ENCODE measurements at regions not wholly inside any gene's neighbourhood (a gene's known extent, or its start where the extent isn't known, plus 50 kb on each side); places are given as distances from the start of the nearest gene placed in this dataset.
"Not testable (repeated sequence)": the region's sequence is repeated elsewhere in the genome, so short reads cannot be mapped to it uniquely, and the experiment has no call there.

DNA sequence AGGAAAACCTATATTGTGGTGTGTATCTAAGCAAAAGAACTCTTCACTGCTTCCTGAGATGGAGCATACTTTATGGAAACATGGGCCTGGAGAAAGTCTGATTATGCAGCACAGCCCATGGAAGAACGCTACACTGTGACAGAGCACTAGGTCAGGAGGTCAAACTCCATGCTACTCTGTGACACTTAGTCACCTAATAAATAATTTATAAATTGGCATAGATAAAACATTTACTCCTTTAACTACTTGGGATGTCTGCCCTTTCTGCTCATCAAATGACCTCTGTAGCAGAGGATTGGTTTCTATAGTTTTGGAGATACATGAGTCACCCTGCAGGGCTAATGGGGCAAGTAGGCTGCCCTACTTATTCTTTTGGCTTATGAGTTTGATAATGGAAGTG, 134.7 kb upstream of the BANK1 start:
- peaks cover 0 to 6% (median 2%) of the 10 kb centered on the region in 3 donors for H3K27me3 Mint-ChIP-seq (ENCODE audit: low read depth in 3 of 3)
- H3K36me3 Mint-ChIP-seq, result no peaks in the 10 kb centered on the region
- no peaks in the 10 kb centered on the region for H3K4me1 Mint-ChIP-seq
- no peaks in the 10 kb centered on the region for H3K9me3 Mint-ChIP-seq
- no peak for DNase-seq
- no peak overlapping the region for H3K27ac Mint-ChIP-seq
- no peak overlapping the region for H3K4me3 Mint-ChIP-seq

DNA sequence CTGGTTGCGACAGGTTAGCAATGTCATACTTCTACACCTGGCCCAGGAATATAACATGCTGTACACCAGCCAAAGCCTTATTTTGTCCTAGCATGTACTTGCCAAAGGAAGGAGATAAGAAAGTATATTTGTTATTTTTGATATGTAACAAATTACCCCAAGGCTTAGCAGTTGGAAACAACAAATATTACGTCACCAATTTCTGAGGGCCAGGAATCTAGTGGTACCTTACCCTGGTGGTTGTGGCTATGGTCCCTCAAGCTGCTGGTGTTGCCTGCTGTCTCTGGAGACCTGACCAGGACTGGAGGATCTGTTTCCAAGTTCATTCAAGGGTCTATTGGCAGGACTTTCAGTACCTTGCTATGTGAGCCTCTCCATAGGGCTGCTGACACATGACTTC, 135.5 kb upstream of the BANK1 start:
- Mint-ChIP-seq H3K9me3 (no peaks in the 10 kb centered on the region), H3K27me3 (ENCODE audit: low read depth in 3 of 3) (peaks cover 0 to 6% (median 2%) of the 10 kb centered on the region in 3 donors), H3K36me3 (no peaks in the 10 kb centered on the region), H3K27ac (no peak overlapping the region), H3K4me1 (no peaks in the 10 kb centered on the region), H3K4me3 (no peak overlapping the region)
- no peak for DNase-seq

DNA sequence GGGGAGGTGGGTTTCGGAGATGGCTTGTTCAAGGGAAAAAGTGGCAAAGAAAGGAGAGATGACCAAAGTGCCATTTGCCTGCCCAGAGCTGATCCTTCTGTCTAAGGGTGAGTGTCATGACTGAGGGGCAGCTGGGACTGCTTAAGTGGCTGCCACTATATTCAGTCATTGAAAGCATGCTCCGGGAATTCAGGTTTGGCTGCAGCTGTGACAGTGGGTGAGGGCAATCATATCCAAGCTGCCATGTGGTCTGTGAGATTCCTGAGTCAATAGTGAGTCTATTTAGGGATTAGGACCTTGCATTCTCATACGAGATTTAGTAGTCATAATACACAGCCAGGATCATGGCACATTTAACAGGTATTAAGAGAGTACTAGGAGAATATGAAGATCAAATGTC, 138.8 kb upstream of the BANK1 start:
- DNase-seq, result no peak
- Mint-ChIP-seq H3K9me3 (no peaks in the 10 kb centered on the region), H3K4me3 (no peak overlapping the region), H3K36me3 (no peaks in the 10 kb centered on the region), H3K27ac (no peak overlapping the region), H3K4me1 (no peaks in the 10 kb centered on the region), H3K27me3 (ENCODE audit: low read depth in 3 of 3) (peaks cover 2 to 6% (median 2%) of the 10 kb centered on the region in 3 donors)

DNA sequence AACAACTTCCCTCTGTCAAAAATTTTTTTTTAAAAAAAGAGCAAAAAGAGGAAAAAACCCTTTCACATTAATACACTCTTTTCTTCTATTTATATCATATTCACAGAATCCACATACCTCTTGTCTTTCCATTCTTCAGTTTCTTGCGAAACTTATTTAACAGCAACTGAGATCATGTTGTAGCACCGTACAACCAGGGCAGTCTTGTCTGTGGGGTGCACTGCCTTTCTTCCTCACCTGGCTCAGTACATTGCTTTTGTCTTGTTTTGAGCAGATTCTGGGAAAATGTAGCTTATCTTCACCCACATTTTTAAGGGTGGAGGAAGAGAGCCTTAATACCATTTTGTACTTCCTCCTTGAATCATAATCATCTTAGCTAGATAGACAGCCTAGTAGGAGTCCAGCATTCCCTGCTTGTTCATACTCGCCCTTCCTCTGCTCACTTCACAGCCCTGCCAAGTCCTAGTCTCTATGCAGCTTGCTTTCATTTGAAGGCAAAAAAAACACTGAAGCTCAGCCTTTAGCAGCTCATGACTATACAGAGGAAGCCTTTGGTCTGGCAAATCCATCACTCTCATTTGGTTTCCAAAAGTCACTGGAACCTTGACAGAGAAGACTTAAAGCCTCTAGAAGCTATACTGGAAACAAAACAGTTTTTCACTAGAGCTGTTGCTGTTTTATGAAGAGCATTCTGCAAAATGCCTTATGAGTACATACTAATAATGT, 140.6 kb upstream of the BANK1 start:
- H3K36me3 Mint-ChIP-seq, result no peaks in the 10 kb centered on the region
- H3K4me1 Mint-ChIP-seq, result no peaks in the 10 kb centered on the region
- no peaks in the 10 kb centered on the region for H3K9me3 Mint-ChIP-seq
- no peak for DNase-seq
- H3K27me3 Mint-ChIP-seq (ENCODE audit: low read depth in 3 of 3), result peaks cover 2 to 8% (median 4%) of the 10 kb centered on the region in 3 donors
- no peak overlapping the region for H3K27ac Mint-ChIP-seq
- no peak overlapping the region for H3K4me3 Mint-ChIP-seq

DNA sequence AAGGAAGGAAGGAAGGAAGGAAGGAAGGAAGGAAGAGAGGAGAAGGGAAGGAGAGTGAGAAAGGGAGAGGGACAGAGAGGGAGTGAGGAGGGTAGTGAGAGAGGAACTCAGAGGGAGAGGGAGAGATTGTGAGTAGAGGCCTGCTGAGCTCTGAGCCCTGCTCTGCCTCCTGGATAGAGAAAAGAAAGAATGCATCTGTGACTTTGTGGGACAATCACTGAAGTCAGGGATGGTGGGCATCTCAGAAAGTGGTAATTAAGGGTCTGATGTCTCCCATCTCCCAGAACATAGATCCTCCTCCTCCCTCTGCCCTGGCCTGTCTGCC, 142.9 kb upstream of the BANK1 start:
- Mint-ChIP-seq H3K27me3 (ENCODE audit: low read depth in 3 of 3) (peaks cover 0 to 8% (median 4%) of the 10 kb centered on the region in 3 donors), H3K27ac (peak overlapping the region in 1 of 6 donors; percentile 8), H3K4me3 (no peak overlapping the region), H3K9me3 (no peaks in the 10 kb centered on the region), H3K4me1 (no peaks in the 10 kb centered on the region), H3K36me3 (no peaks in the 10 kb centered on the region)
- DNase-seq, result no peak

DNA sequence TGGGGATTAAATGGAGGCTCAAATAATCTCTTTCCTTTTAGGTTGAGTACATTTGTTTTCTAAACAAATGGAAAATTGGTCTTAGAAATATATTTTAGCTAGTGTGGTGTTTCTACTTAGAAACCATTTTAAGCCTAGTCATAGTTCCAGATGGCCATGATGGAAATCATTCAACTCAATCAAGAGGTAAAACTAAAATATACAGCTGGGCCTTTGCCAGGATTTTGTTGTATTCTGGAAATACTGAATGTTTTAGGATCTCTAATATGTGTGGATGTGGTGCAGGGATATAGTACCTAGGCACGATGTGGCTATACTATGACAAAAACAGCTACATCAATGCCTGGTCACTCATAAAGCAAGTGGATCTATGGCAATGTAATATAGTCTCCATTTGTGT, 146.0 kb upstream of the BANK1 start:
- peaks cover 0 to under 1% (median 0%) of the 10 kb centered on the region in 6 donors for H3K9me3 Mint-ChIP-seq
- H3K27ac Mint-ChIP-seq, result no peak overlapping the region
- H3K4me1 Mint-ChIP-seq, result no peaks in the 10 kb centered on the region
- DNase-seq, result no peak
- H3K27me3 Mint-ChIP-seq (ENCODE audit: low read depth in 3 of 3), result peaks cover 0 to 4% (median 2%) of the 10 kb centered on the region in 3 donors
- H3K4me3 Mint-ChIP-seq, result no peak overlapping the region
- H3K36me3 Mint-ChIP-seq, result no peaks in the 10 kb centered on the region

DNA sequence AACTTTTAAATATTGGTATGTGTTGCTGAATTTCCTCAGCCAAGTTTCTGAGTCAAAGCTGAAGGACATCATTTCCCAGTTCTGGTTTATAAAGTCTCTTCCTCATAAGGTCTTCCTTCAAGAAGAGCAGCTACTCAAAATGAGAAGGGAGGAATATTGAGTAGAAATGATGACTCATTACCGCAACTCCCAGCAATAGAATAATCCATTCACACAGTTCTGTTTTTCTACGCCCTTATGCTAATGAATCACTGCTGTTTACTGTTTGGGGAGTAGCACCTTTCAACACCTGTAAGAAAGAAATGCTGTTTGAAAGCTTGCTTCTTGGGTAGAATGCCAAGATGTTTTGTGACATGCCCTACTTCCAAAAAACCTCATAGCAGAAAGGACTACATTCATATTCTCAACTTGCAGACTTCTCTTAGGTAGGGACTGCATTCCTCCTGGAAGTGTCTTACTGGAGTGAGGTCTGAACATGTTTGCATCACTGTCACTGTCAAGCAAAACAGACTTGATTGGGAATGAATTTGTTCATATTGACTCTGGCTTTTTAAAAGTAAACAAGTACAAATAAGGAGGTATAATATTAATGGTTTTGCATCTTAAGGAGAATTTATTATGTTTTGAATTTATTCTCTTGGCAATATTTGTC, 147.2 kb upstream of the BANK1 start:
- DNase-seq, result no peak
- H3K4me1 Mint-ChIP-seq, result no peaks in the 10 kb centered on the region
- H3K36me3 Mint-ChIP-seq, result no peaks in the 10 kb centered on the region
- H3K9me3 Mint-ChIP-seq, result peaks cover 0 to 3% (median 0%) of the 10 kb centered on the region in 6 donors
- peaks cover 0 to 2% (median 2%) of the 10 kb centered on the region in 3 donors for H3K27me3 Mint-ChIP-seq (ENCODE audit: low read depth in 3 of 3)
- H3K27ac Mint-ChIP-seq, result no peak overlapping the region
- no peak overlapping the region for H3K4me3 Mint-ChIP-seq

DNA sequence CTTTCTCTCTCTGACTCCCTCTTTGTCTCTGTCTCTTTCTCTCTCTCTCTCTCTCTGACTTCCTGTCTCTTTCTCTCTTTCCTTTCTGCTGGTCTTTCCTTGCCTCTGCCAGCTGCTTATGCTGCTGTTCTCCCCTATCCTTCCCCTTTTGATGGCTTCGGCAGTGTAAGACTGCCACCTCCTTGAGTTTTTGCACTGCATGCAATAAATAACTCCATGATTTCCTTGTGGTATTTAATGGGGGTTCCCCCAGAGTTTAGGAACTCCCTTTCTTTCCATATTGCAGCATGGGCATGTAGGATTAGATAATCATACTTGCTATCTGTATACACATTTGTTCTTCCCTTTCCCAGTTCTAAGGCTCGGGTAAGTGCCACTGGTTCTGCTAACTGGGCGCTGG, 157.8 kb upstream of the BANK1 start:
- H3K36me3 Mint-ChIP-seq; H3K27ac Mint-ChIP-seq; H3K9me3 Mint-ChIP-seq; H3K4me3 Mint-ChIP-seq; H3K4me1 Mint-ChIP-seq; H3K27me3 Mint-ChIP-seq (ENCODE audit: low read depth in 3 of 3); DNase-seq: not testable (repeated sequence)

DNA sequence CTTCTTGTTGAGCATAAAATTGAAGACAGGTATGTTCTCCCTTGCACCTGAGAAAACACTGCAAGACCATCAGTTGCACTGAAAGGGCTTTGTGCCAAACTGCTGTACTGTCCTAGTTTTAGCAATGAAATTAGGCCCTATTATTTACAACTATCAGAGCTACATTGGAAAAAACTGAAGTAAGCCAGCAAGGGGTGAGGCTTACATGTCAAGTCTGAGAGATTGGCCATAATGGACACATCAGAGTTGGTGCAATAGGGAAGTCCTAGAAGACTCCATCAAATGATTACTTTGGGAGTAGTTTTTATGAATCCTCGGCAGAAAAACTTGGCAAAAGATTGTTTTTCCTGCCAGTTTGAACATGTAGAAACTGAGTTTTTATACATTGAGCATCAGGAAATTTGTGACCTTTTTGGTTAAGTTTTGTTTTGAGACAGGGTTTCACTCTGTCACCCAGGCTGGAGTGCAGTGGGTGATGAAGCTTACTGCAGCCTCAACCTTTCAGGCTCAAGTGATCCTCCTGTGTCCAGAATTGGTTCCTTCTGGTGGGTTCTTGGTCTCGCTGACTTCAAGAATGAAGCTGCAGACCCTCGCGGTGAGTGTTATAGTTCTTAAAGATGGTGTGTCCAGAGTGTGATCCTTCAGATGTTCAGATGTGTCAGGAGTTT, 160.1 kb upstream of the BANK1 start:
- H3K9me3 Mint-ChIP-seq, result peaks cover 0 to 4% (median 0%) of the 10 kb centered on the region in 6 donors
- H3K4me1 Mint-ChIP-seq, result no peaks in the 10 kb centered on the region
- peaks cover 0 to 3% (median 0%) of the 10 kb centered on the region in 3 donors for H3K36me3 Mint-ChIP-seq
- H3K4me3 Mint-ChIP-seq, result no peak overlapping the region
- peaks cover 0 to 3% (median 0%) of the 10 kb centered on the region in 3 donors for H3K27me3 Mint-ChIP-seq (ENCODE audit: low read depth in 3 of 3)
- DNase-seq, result no peak
- no peak overlapping the region for H3K27ac Mint-ChIP-seq

DNA sequence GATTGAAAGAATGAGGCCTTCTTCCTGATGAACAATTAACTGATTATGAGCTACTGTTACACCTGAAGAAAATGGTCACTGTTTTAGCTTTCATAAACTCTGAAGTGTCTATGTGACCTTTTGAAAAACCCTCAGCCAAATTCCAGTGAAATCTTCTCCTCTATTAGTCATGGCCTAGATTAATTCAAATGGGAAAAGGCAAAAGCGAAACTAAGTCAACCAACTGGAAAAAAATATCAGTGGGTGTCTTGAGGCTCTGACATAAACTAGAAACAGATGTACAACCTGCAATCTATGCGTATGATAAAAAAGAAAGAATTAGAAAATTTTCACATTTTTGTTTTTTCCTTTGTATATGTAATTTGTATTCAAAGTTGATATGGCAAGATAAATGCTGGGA, 169.4 kb upstream of the BANK1 start:
- Mint-ChIP-seq H3K4me3 (no peak overlapping the region), H3K36me3 (no peaks in the 10 kb centered on the region), H3K27ac (no peak overlapping the region), H3K27me3 (ENCODE audit: low read depth in 3 of 3) (peaks cover 0 to 2% (median 0%) of the 10 kb centered on the region in 3 donors), H3K9me3 (no peaks in the 10 kb centered on the region), H3K4me1 (no peaks in the 10 kb centered on the region)
- DNase-seq, result no peak

DNA sequence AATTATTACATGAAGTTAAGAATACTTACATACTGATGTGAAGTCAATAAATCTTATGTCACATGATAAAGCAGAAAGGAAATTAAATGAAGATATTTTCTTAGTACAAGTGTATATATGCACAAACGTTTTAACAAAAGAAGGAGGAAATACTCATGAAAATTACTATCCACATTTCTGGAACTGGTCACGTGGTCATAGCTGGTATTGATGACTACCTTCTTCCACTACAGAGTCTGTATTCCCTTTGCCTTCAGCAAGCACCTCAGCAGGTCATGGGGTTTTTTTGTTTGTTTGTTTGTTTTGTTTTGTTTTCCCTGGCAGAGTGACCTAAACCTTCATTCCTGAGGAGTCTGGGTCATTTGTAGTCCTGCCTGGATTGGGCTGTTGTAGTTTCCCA, 174.9 kb upstream of the BANK1 start:
- H3K4me3 Mint-ChIP-seq, result no peak overlapping the region
- H3K4me1 Mint-ChIP-seq, result no peaks in the 10 kb centered on the region
- H3K9me3 Mint-ChIP-seq, result no peaks in the 10 kb centered on the region
- no peaks in the 10 kb centered on the region for H3K36me3 Mint-ChIP-seq
- no peak overlapping the region for H3K27ac Mint-ChIP-seq
- no peak for DNase-seq
- peaks cover 0 to 2% (median 0%) of the 10 kb centered on the region in 3 donors for H3K27me3 Mint-ChIP-seq (ENCODE audit: low read depth in 3 of 3)

DNA sequence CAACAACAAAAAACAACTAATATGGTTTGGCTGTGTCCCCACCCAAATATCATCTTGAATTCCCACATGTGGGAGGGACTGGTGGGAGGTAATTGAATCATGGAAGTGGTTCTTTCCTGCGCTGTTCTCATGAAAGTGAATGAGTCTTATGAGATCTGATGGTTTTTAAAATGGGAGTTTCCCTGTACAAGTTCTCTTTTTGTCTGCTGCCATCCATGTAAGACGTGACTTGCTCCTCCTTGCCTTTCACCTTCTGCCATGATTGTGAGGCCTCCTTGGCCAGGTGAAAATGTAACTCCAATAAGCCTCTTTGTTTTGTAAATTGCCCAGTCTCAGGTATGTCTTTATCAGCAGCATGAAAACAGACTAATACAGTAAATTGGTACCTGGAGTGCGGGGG, 183.5 kb upstream of the BANK1 start:
- not testable (repeated sequence) for H3K4me1 Mint-ChIP-seq; H3K4me3 Mint-ChIP-seq; H3K27me3 Mint-ChIP-seq (ENCODE audit: low read depth in 3 of 3); H3K36me3 Mint-ChIP-seq; DNase-seq; H3K27ac Mint-ChIP-seq; H3K9me3 Mint-ChIP-seq

DNA sequence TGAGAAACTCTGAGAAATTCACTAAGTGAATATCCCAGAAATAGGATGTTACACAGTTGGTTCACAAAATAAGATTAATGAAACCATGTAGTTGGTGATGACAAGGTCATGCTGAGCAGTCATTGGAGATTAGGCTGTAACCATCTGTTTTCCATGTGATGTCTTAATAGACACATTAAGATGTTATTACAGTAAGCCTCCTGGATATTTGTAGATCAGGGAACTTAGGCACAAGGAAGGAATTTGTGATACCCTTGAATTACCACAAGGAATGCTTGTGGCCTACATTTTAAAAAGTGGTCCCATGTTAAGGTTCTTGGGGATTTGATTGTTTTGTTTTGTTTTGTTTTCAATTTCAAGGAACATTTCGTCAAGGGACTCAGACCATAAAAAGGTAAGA, 185.6 kb upstream of the BANK1 start:
- Mint-ChIP-seq H3K27ac (no peak overlapping the region), H3K4me1 (no peaks in the 10 kb centered on the region), H3K36me3 (peaks cover 0 to 5% (median 4%) of the 10 kb centered on the region in 3 donors), H3K4me3 (no peak overlapping the region), H3K27me3 (ENCODE audit: low read depth in 3 of 3) (peaks cover 0 to 3% (median 2%) of the 10 kb centered on the region in 3 donors), H3K9me3 (peaks cover 0 to 2% (median 0%) of the 10 kb centered on the region in 6 donors)
- no peak for DNase-seq

DNA sequence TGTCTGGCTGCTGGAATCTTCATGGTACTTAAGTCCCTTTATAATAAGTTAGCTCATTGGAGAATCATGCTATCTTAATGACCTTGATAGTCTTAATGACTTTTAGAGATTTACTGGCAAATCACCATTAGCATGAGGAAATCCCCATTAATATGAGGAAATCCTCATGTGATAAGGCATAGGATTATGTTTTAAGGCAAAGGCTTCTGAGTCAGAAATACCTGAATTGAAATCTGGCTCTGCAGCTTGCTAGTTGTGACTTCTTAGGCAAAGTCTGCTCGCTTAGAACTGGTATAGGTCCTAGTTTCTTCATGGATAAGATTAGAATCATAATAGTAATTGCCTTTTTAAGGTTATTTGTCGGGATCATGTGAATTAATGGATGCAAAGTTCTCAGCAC, 190.2 kb upstream of the BANK1 start:
- Mint-ChIP-seq H3K4me1 (peaks cover 0 to 6% of the 10 kb centered on the region in 2 donors), H3K9me3 (no peaks in the 10 kb centered on the region), H3K27ac (no peak overlapping the region), H3K4me3 (no peak overlapping the region), H3K36me3 (no peaks in the 10 kb centered on the region), H3K27me3 (ENCODE audit: low read depth in 3 of 3) (peaks cover 0 to 2% (median 0%) of the 10 kb centered on the region in 3 donors)
- no peak for DNase-seq

Measured in immature natural killer cell (primary cell).